ENCODE measurements at regions not wholly inside any gene's neighbourhood (a gene's known extent, or its start where the extent isn't known, plus 50 kb on each side); places are given as distances from the start of the nearest gene placed in this dataset.

GRCh38 chr11:13160346-13160745 is 117.2 kb upstream of the BMAL1 start:
- dilution Hi-C loops (cut with MboI; ENCODE audit: extremely low pct_ligation_motif_present, low sequenced_read_pairs) (loop anchor here (25.0 kb wide), 1 partner anchor 198 kb away; no protein-coding TSS in a partner anchor), intact Hi-C loops (cut with micrococcal nuclease) (no loop called here)
- H3K9ac ChIP-seq (replicated peaks; ENCODE audit: extremely low read depth, insufficient read depth, low read length): no peak overlapping the region
- no peaks in the 10 kb centered on the region for H3K9me3 ChIP-seq (replicated peaks; ENCODE audit: control insufficient read depth, insufficient read depth, low read length)
- no peaks in the 10 kb centered on the region for H3K79me2 ChIP-seq (ENCODE audit: control insufficient read depth, insufficient read depth, low read length)
- DNase-seq (ENCODE audit: low read depth, low spot score) (no peak), FAIRE-seq (no peak)
- no peak overlapping the region for H3K4me3 ChIP-seq (replicated peaks in 1 of 3; ENCODE audit: insufficient read depth in 1 of 3, low read depth in 1 of 3, low read length in 3 of 3)
- no peaks in the 10 kb centered on the region for H4K20me1 ChIP-seq (replicated peaks; ENCODE audit: control insufficient read depth, extremely low read depth, insufficient read depth, low read length)
- H3K9me1 ChIP-seq (replicated peaks; ENCODE audit: control insufficient read depth, extremely low read depth, insufficient read depth, low read length): no peaks in the 10 kb centered on the region
- BruUV-seq (replicated peaks): no TSS peak
- POLR2A ChIA-PET: no interaction called here
- H3K27ac ChIP-seq (ENCODE audit: insufficient read depth, low read depth, low read length): no peak overlapping the region
- no peak overlapping the region for H2AFZ ChIP-seq (ENCODE audit: low read depth, low read length)
- H3K4me2 ChIP-seq (ENCODE audit: insufficient read depth, low read length): no peak overlapping the region
- peaks cover 16 to 33% of the 10 kb centered on the region in 2 experiments for H3K27me3 ChIP-seq (ENCODE audit: control insufficient read depth in 2 of 2, insufficient read depth in 2 of 2, low read length in 2 of 2)
- H3K4me1 ChIP-seq (ENCODE audit: control insufficient read depth, extremely low read depth, insufficient read depth, low read length): no peaks in the 10 kb centered on the region
- TF ChIP-seq POLR2A (IDR thresholded peaks at IDR 0.05; ENCODE audit: low read depth, low read length): no peak
- TF ChIP-seq EZH2 (IDR thresholded peaks at IDR 0.05; ENCODE audit: borderline replicate concordance, low read depth, low read length, severe bottlenecking): no peak
- TF ChIP-seq JUN (IDR thresholded peaks at IDR 0.05; ENCODE audit: borderline replicate concordance, insufficient read depth, insufficient read length, low read depth): no peak
- no peak for TF ChIP-seq POLR2AphosphoS5 (IDR thresholded peaks at IDR 0.05; ENCODE audit: insufficient read depth, low read depth, low read length)
- no peak for TF ChIP-seq MYC (IDR thresholded peaks at IDR 0.05; ENCODE audit: low read depth, low read length)
- no peak for TF ChIP-seq FOS (IDR thresholded peaks at IDR 0.05; ENCODE audit: borderline replicate concordance, insufficient read depth, low read length)
- TF ChIP-seq, protein P1, sequence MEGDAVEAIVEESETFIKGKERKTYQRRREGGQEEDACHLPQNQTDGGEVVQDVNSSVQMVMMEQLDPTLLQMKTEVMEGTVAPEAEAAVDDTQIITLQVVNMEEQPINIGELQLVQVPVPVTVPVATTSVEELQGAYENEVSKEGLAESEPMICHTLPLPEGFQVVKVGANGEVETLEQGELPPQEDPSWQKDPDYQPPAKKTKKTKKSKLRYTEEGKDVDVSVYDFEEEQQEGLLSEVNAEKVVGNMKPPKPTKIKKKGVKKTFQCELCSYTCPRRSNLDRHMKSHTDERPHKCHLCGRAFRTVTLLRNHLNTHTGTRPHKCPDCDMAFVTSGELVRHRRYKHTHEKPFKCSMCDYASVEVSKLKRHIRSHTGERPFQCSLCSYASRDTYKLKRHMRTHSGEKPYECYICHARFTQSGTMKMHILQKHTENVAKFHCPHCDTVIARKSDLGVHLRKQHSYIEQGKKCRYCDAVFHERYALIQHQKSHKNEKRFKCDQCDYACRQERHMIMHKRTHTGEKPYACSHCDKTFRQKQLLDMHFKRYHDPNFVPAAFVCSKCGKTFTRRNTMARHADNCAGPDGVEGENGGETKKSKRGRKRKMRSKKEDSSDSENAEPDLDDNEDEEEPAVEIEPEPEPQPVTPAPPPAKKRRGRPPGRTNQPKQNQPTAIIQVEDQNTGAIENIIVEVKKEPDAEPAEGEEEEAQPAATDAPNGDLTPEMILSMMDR (IDR thresholded peaks at IDR 0.05; ENCODE audit: extremely low read depth in 1 of 2, insufficient read depth in 1 of 2, low read depth in 1 of 2, low read length in 2 of 2): no peak
- TF ChIP-seq MAX (IDR thresholded peaks at IDR 0.05; ENCODE audit: insufficient read depth, insufficient read length): no peak
- no peak for TF ChIP-seq GATA2 (IDR thresholded peaks at IDR 0.05; ENCODE audit: insufficient read depth, insufficient read length, low read depth, low read length)
- CTCF ChIA-PET: interaction anchor here (1.0 to 1.3 kb wide), 2 partner anchors 8 to 196 kb away, joined by 3 to 4 read pairs; no protein-coding TSS in a partner anchor
- H3K36me3 ChIP-seq (ENCODE audit: control insufficient read depth in 2 of 2, extremely low read depth in 1 of 2, insufficient read depth in 2 of 2, low read length in 2 of 2): no peaks in the 10 kb centered on the region

Data from endothelial cell of umbilical vein (primary cell).